ENCODE measurements at regions not wholly inside any gene's neighbourhood (a gene's known extent, or its start where the extent isn't known, plus 50 kb on each side); places are given as distances from the start of the nearest gene placed in this dataset.

GRCh38 chr2:150732491-150732890 is 245.0 kb upstream of the RND3 start:
- TF ChIP-seq ZBTB33 (IDR thresholded peaks at IDR 0.05): no peak
- TF ChIP-seq CTCF (IDR thresholded peaks at IDR 0.05; ENCODE audit: low read depth, low read length, missing input control): no peak
- TF ChIP-seq RAD21 (IDR thresholded peaks at IDR 0.05): no peak
- TF ChIP-seq TAF1 (conservative IDR thresholded peaks at IDR 0.05): no peak
- TF ChIP-seq REST (IDR thresholded peaks at IDR 0.05): no peak

All from liver (tissue), 3 donors.